H1 (cell line): ENCODE measurements at regions not wholly inside any gene's neighbourhood (a gene's known extent, or its start where the extent isn't known, plus 50 kb on each side); places are given as distances from the start of the nearest gene placed in this dataset.

Experiments used
- CTCF ChIA-PET: fragments of 300-600 bp; sonication (Branson Sonifier 250); formaldehyde crosslinking; loops from one replicate; lab custom pipeline; 2021; ENCODE audit not compliant: partially characterized antibody; lab: Charles Lee
- POLR2A ChIA-PET: fragments of 300-600 bp; sonication (Branson Sonifier 250); formaldehyde crosslinking; loops from one replicate; lab custom pipeline; 2021; ENCODE audit warnings: inconsistent platforms; ENCODE audit not compliant: partially characterized antibody; lab: Charles Lee
- DNase-seq, 2 experiments: peaks; one replicate each; pipeline versions ENCODE4 v3.0.0 to v3.0.0-alpha.2; 2010 to 2022; ENCODE audit warnings: low spot score in 2 of 2, low read depth in 1 of 2, mixed read lengths in 1 of 2
- FAIRE-seq: peaks from 2 replicates; lab custom pipeline; 2011; peaks lifted over from hg19 to GRCh38; lab: Jason Lieb, UNC
- H2AFZ ChIP-seq: 2 replicates; pipeline ENCODE4 v1.8.1; 2012; ENCODE audit warnings: low read length, inconsistent platforms
- H2AK5ac ChIP-seq: 2 replicates; pipeline ENCODE4 v1.6.1; 2013; ENCODE audit warnings: low read depth, low read length
- H2BK120ac ChIP-seq: replicated peaks from 2 replicates; pipeline ENCODE3; 2013; ENCODE audit warnings: low read depth, low read length, inconsistent platforms
- H2BK12ac ChIP-seq: 2 replicates; pipeline ENCODE4 v1.6.1; 2013; ENCODE audit warnings: low read depth, low read length
- H2BK15ac ChIP-seq: 2 replicates; pipeline ENCODE4 v1.6.1; 2013; ENCODE audit warnings: low read length
- H2BK20ac ChIP-seq: 2 replicates; pipeline ENCODE4 v1.6.1; 2013; ENCODE audit warnings: low read length
- H2BK5ac ChIP-seq: 2 replicates; pipeline ENCODE4 v1.6.1; 2013; ENCODE audit warnings: low read depth, low read length
- H3K14ac ChIP-seq: 2 replicates; pipeline ENCODE4 v1.6.1; 2013; ENCODE audit warnings: inconsistent platforms; ENCODE audit not compliant: insufficient read length
- H3K18ac ChIP-seq: 2 replicates; pipeline ENCODE4 v1.6.1; 2013; ENCODE audit warnings: low read length; ENCODE audit errors: extremely low read depth
- H3K23ac ChIP-seq: 2 replicates; pipeline ENCODE4 v1.6.1; 2013; ENCODE audit warnings: inconsistent platforms; ENCODE audit not compliant: insufficient read length
- H3K23me2 ChIP-seq: 2 replicates; pipeline ENCODE4 v1.6.1; 2013; ENCODE audit warnings: low read depth, low read length
- H3K27ac ChIP-seq: 2 replicates; pipeline ENCODE4 v1.6.1; 2011; ENCODE audit warnings: low read depth, low read length, inconsistent platforms
- H3K27me3 ChIP-seq, 4 experiments: replicated peaks in 1 of 4; 1 replicate in 1 of 4; 2 replicates in 3 of 4; pipeline versions ENCODE4 v1.6.1 to v1.8.1; 2011 to 2013; ENCODE audit warnings: low read length in 3 of 4, mild to moderate bottlenecking in 3 of 4, inconsistent platforms in 2 of 4, mixed read lengths in 2 of 4, moderate library complexity in 1 of 4; ENCODE audit not compliant: control insufficient read depth in 3 of 4, insufficient read depth in 3 of 4; ENCODE audit errors: extremely low read depth in 1 of 4
- H3K36me3 ChIP-seq, 4 experiments: 2 replicates each; pipeline versions ENCODE4 v1.6.1 to v1.8.1; 2011 to 2013; ENCODE audit warnings: mild to moderate bottlenecking in 4 of 4, low read length in 3 of 4, moderate library complexity in 2 of 4, control low read depth in 1 of 4, inconsistent platforms in 1 of 4; ENCODE audit not compliant: insufficient read depth in 4 of 4, control insufficient read depth in 2 of 4
- H3K4ac ChIP-seq: replicated peaks from 2 replicates; pipeline ENCODE3; 2013; ENCODE audit warnings: low read length, low read depth, mixed read lengths, inconsistent platforms; ENCODE audit not compliant: insufficient read length
- H3K4me1 ChIP-seq, 4 experiments: replicated peaks in 1 of 4; 1 replicate in 1 of 4; 2 replicates in 3 of 4; pipeline versions ENCODE4 v1.6.1 to v1.8.1; 2011 to 2013; ENCODE audit warnings: low read length in 3 of 4, inconsistent platforms in 2 of 4, mixed read lengths in 1 of 4; ENCODE audit not compliant: insufficient read depth in 4 of 4, control insufficient read depth in 3 of 4
- H3K4me2 ChIP-seq, 2 experiments: 2 replicates each; pipeline versions ENCODE4 v1.6.1 to v1.8.1; 2011 to 2013; ENCODE audit warnings: low read depth in 2 of 2, low read length in 2 of 2, control low read depth in 1 of 2, inconsistent platforms in 1 of 2, mild to moderate bottlenecking in 1 of 2; ENCODE audit not compliant: insufficient read depth in 1 of 2
- H3K4me3 ChIP-seq, 4 experiments: fragments of 200-600, 300-600 bp in 1 of 4; sonication (generic), shearing (Covaris generic), sonication (Bioruptor Twin) in 1 of 4; 2 replicates each; pipeline versions ENCODE4 v1.5.1 to v1.8.1; 2011 to 2016; ENCODE audit warnings: low read length in 4 of 4, low read depth in 3 of 4, control low read depth in 2 of 4, inconsistent platforms in 2 of 4, mild to moderate bottlenecking in 2 of 4, mixed read lengths in 1 of 4, moderate library complexity in 1 of 4; ENCODE audit not compliant: insufficient read depth in 2 of 4; ENCODE audit errors: extremely low read depth in 1 of 4
- H3K56ac ChIP-seq: replicated peaks from 2 replicates; pipeline ENCODE3; 2013; ENCODE audit warnings: low read depth, mild to moderate bottlenecking, mixed read lengths, low read length, inconsistent platforms; ENCODE audit not compliant: insufficient read length
- H3K79me1 ChIP-seq: 2 replicates; pipeline ENCODE4 v1.6.1; 2013; ENCODE audit warnings: low read depth, low read length, control low read depth
- H3K79me2 ChIP-seq, 2 experiments: 2 replicates each; pipeline versions ENCODE4 v1.6.1 to v1.8.1; 2012 to 2013; ENCODE audit warnings: low read length in 2 of 2, mild to moderate bottlenecking in 2 of 2, inconsistent platforms in 1 of 2; ENCODE audit not compliant: insufficient read depth in 2 of 2, control insufficient read depth in 1 of 2
- H3K9ac ChIP-seq, 4 experiments: replicated peaks in 1 of 4; 1 replicate in 1 of 4; 2 replicates in 3 of 4; pipeline versions ENCODE4 v1.6.1 to v1.8.1; 2011 to 2013; ENCODE audit warnings: low read depth in 3 of 4, low read length in 3 of 4, control low read depth in 2 of 4, mild to moderate bottlenecking in 2 of 4, moderate library complexity in 2 of 4, inconsistent platforms in 1 of 4; ENCODE audit errors: extremely low read depth in 1 of 4
- H3K9me3 ChIP-seq, 2 experiments: 2 replicates each; pipeline versions ENCODE4 v1.6.1 to v1.8.1; 2012 to 2013; ENCODE audit warnings: mild to moderate bottlenecking in 2 of 2, moderate library complexity in 2 of 2, control low read depth in 1 of 2, inconsistent platforms in 1 of 2, low read depth in 1 of 2, low read length in 1 of 2, mixed read lengths in 1 of 2; ENCODE audit not compliant: insufficient read depth in 2 of 2
- H4K20me1 ChIP-seq, 2 experiments: replicated peaks in 1 of 2; 2 replicates each; pipeline versions ENCODE3 to v1.8.1; 2011 to 2013; ENCODE audit warnings: inconsistent platforms in 2 of 2, low read length in 2 of 2, mild to moderate bottlenecking in 1 of 2; ENCODE audit not compliant: insufficient read depth in 2 of 2, control insufficient read depth in 1 of 2
- H4K5ac ChIP-seq: 2 replicates; pipeline ENCODE4 v1.6.1; 2013; ENCODE audit warnings: low read length, low read depth, mixed read lengths, inconsistent platforms; ENCODE audit not compliant: insufficient read length
- H4K8ac ChIP-seq: 2 replicates; pipeline ENCODE4 v1.8.0; 2013; ENCODE audit warnings: mild to moderate bottlenecking, moderate library complexity, low read length, inconsistent platforms; ENCODE audit not compliant: insufficient read depth; ENCODE audit errors: extremely low read depth
- H4K91ac ChIP-seq: replicated peaks from 2 replicates; pipeline ENCODE3; 2013; ENCODE audit warnings: low read length, mixed read lengths, inconsistent platforms; ENCODE audit not compliant: insufficient read length
- BRCA1 ChIP-seq: IDR thresholded peaks from 2 replicates; pipeline ENCODE4 v1.6.1; 2012; ENCODE audit warnings: low read depth, low read length, improper control_type of control experiment
- CBX8 ChIP-seq: fragments of 300-800, 300-1000 bp; sonication (generic); IDR thresholded peaks from 2 replicates; pipeline ENCODE4 v1.7.1; 2016; ENCODE audit warnings: low read depth, low read length, borderline replicate concordance
- EZH2 ChIP-seq: fragments of 200-600 bp; sonication (generic); IDR thresholded peaks from 2 replicates; pipeline ENCODE4 v1.7.1; 2012; ENCODE audit warnings: low read depth, mild to moderate bottlenecking, moderate library complexity, low read length, inconsistent platforms; ENCODE audit not compliant: severe bottlenecking
- FOSL1 ChIP-seq: IDR thresholded peaks from 2 replicates; pipeline ENCODE4 v1.6.1; 2011; ENCODE audit warnings: mild to moderate bottlenecking, low read depth, low read length, moderate library complexity; ENCODE audit not compliant: insufficient read depth
- HDAC6 ChIP-seq: IDR thresholded peaks from one replicate; pipeline ENCODE4 v1.7.1; 2012; ENCODE audit warnings: low read depth, mild to moderate bottlenecking, inconsistent platforms, low read length, moderate library complexity
- NRF1 ChIP-seq: IDR thresholded peaks from 2 replicates; pipeline ENCODE4 v1.6.1; 2011; ENCODE audit warnings: mild to moderate bottlenecking, low read depth, low read length, improper control_type of control experiment
- RXRA ChIP-seq: IDR thresholded peaks from 2 replicates; pipeline ENCODE4 v1.6.1; 2011; ENCODE audit warnings: low read depth, mild to moderate bottlenecking, low read length, moderate library complexity; ENCODE audit not compliant: insufficient read depth
- SIN3A ChIP-seq, 2 experiments: IDR thresholded peaks in 1 of 2; conservative IDR thresholded peaks in 1 of 2; 2 replicates each; pipeline ENCODE4 v1.6.1; 2011 to 2012; ENCODE audit warnings: low read length in 2 of 2, improper control_type of control experiment in 1 of 2, low read depth in 1 of 2, mild to moderate bottlenecking in 1 of 2
- SIX5 ChIP-seq: IDR thresholded peaks from 2 replicates; pipeline ENCODE4 v1.6.1; 2011; ENCODE audit warnings: mild to moderate bottlenecking, low read depth, low read length
- WGBS, 2 experiments: shearing (Covaris generic) in 1 of 2; methylation state at CpG; one replicate each; pipeline versions ENCODE4 v1.1.6 to v1.1.7; 2013 to 2015; ENCODE audit warnings: low lambda C conversion rate in 2 of 2, mixed read lengths in 2 of 2, inconsistent platforms in 1 of 2, low coverage in 1 of 2, missing lambda C conversion rate in 1 of 2; ENCODE audit not compliant: insufficient replicate concordance in 2 of 2, insufficient coverage in 1 of 2, insufficient read length in 1 of 2; ENCODE audit errors: extremely low coverage in 1 of 2, missing lambda C conversion rate in 1 of 2; 5-methylcytosine and 5-hydroxymethylcytosine counted together
- TF ChIP-seq, protein P1 (sequence below), 3 experiments: IDR thresholded peaks; 1 replicate in 2 of 3; 2 replicates in 1 of 3; pipeline versions ENCODE4 v1.5.1 to v1.6.1; 2011; ENCODE audit warnings: low read length in 3 of 3, mild to moderate bottlenecking in 3 of 3, inconsistent platforms in 2 of 3, low read depth in 1 of 3, moderate library complexity in 1 of 3; ENCODE audit not compliant: insufficient read depth in 1 of 3; ENCODE audit errors: control extremely low read depth in 1 of 3

DNA sequence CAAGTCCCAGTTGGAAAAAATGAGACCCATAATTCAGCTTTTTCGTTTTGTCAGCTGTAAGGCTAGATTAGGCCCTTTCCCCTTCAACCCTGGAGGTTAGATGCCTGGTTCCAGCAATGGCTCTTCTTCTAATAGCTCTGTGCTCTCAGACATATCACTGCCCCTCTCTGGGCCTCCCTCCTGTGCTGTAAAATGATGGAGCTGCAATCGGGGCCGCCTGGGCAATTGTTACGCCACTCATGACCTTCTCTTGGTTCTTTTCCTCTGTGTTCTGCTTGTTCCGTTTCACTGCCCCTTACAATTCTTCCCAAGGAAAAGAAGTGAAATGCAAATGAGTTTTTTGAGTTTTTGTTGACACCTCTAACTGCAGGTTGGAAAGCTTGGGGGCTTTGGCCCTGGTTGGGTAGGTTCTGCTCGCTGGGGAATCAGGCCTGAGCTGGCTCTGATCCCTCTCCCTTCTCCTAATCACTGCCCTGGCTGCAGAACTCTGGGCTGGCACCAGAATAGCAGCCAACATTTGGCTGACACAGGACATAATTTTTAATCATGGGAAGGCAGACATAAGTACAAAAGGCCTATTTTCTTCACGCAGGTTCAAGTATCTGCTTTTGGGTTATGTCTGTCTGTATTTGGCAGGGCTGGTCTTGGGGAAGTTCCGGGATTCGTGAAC is 110.9 kb downstream of the FOXD1 start:
- no peak overlapping the region for H3K4me2 ChIP-seq
- H3K4ac ChIP-seq, result no peak overlapping the region
- no peak for TF ChIP-seq SIX5
- TF ChIP-seq HDAC6, result no peak
- no peak for TF ChIP-seq EZH2
- TF ChIP-seq RXRA, result no peak
- TF ChIP-seq, protein P1, sequence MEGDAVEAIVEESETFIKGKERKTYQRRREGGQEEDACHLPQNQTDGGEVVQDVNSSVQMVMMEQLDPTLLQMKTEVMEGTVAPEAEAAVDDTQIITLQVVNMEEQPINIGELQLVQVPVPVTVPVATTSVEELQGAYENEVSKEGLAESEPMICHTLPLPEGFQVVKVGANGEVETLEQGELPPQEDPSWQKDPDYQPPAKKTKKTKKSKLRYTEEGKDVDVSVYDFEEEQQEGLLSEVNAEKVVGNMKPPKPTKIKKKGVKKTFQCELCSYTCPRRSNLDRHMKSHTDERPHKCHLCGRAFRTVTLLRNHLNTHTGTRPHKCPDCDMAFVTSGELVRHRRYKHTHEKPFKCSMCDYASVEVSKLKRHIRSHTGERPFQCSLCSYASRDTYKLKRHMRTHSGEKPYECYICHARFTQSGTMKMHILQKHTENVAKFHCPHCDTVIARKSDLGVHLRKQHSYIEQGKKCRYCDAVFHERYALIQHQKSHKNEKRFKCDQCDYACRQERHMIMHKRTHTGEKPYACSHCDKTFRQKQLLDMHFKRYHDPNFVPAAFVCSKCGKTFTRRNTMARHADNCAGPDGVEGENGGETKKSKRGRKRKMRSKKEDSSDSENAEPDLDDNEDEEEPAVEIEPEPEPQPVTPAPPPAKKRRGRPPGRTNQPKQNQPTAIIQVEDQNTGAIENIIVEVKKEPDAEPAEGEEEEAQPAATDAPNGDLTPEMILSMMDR (IDR thresholded peaks at IDR 0.05; ENCODE audit: control extremely low read depth in 1 of 3, insufficient read depth in 1 of 3, low read depth in 1 of 3, low read length in 3 of 3), result no peak
- no peak for TF ChIP-seq CBX8
- no peak for TF ChIP-seq FOSL1
- TF ChIP-seq SIN3A (conservative IDR thresholded peaks at IDR 0.05 in 1 of 2, IDR thresholded peaks at IDR 0.05 in 1 of 2; ENCODE audit: low read depth in 1 of 2, low read length in 2 of 2), result no peak
- no peak for TF ChIP-seq BRCA1
- TF ChIP-seq NRF1, result no peak

More for the DNA sequence above, 110.9 kb downstream of the FOXD1 start:
- Histone ChIP-seq H2BK20ac (no peak overlapping the region), H4K91ac (no peak overlapping the region), H3K79me1 (no peaks in the 10 kb centered on the region), H3K56ac (no peak overlapping the region), H4K5ac (no peak overlapping the region), H3K9ac (no peak overlapping the region), H3K36me3 (no peaks in the 10 kb centered on the region; a peak in 1 of 8 replicates), H2BK12ac (no peak overlapping the region), H2BK120ac (no peak overlapping the region), H2AK5ac (no peak overlapping the region), H2AFZ (no peak overlapping the region), H4K20me1 (no peaks in the 10 kb centered on the region), H2BK15ac (no peak overlapping the region), H3K4me3 (no peak overlapping the region), H3K27me3 (no peaks in the 10 kb centered on the region), H3K27ac (no peak overlapping the region), H3K14ac (no peak overlapping the region), H2BK5ac (no peak overlapping the region), H3K23me2 (no peaks in the 10 kb centered on the region), H3K23ac (no peak overlapping the region), H3K18ac (no peak overlapping the region), H3K4me1 (peaks cover 0 to 2% (median 0%) of the 10 kb centered on the region in 4 experiments; a peak in 1 of 7 replicates), H4K8ac (no peak overlapping the region), H3K79me2 (no peaks in the 10 kb centered on the region), H3K9me3 (no peaks in the 10 kb centered on the region)
- no peak for FAIRE-seq
- ChIA-PET CTCF (interaction anchor here (0.8 to 1.6 kb wide), 3 partner anchors 24 to 255 kb away, joined by 3 to 4 read pairs (median 4); no protein-coding TSS in a partner anchor), POLR2A (no interaction called here)
- 87% methylated on average over 9 of the region's 9 CpGs; no CpG with 5 or more reads in 1 of the 2 experiments for WGBS, 2 experiments
- no peak for DNase-seq
